HG03175 (cell line): ENCODE measurements at regions not wholly inside any gene's neighbourhood (a gene's known extent, or its start where the extent isn't known, plus 50 kb on each side); places are given as distances from the start of the nearest gene placed in this dataset.

Experiments
- ATAC-seq: cut with Tn5 transposase; IDR thresholded peaks from one replicate; pipeline ENCODE4 v1.9.1; 2021; ENCODE audit warnings: mild to moderate bottlenecking, moderate library complexity; ENCODE audit not compliant: unreplicated experiment

DNA sequence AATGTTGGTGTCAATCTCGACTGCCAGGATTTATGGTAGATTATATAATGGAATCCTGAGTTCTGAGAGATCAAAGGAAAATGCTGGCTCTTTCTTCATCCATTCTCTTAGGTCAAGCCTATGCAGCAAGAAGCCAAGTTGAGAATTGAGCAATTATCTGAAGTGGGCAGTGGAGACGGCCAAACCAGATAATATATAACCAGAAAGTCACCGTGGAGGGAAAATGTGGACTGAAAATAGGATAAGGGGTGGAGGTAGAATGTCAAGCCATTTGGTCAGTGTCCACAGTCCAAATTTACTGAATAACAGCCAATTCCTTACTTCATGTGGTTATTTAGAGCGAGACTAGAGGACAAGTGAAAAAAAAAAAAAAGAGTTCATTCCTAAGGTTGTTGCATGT lies 107.8 kb upstream of the ESR1 start:
- no peak for ATAC-seq

DNA sequence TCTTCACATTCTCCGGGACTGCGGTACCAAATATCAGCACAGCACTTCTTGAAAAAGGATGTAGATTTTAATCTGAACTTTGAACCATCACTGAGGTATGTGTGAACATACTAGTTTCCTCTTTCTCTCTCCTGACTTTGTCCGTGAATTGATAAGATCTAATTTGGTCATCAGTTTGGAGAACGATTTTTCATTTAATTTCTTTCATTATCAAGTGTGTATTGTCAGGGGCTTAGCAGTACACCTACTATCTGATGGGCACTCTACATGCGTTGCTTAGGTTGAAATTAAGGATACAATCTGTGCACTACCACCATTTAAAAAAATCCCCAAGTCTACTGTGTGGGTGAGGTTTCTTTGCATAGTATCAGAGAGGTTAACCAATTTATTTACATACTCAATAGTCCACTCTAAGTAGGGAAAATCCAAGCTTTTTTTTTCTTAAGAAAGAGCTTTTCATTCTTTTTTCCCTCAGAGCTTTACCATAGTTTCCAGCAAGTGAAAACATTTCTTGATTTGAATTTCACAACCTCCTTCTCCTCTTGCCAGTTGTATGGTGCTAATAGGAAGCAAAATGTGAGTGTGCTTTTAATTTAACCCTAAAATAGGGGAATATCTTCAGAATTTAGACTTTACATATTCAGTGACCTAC lies 105.4 kb upstream of the ESR1 start:
- ATAC-seq, result peak; percentile 59

DNA sequence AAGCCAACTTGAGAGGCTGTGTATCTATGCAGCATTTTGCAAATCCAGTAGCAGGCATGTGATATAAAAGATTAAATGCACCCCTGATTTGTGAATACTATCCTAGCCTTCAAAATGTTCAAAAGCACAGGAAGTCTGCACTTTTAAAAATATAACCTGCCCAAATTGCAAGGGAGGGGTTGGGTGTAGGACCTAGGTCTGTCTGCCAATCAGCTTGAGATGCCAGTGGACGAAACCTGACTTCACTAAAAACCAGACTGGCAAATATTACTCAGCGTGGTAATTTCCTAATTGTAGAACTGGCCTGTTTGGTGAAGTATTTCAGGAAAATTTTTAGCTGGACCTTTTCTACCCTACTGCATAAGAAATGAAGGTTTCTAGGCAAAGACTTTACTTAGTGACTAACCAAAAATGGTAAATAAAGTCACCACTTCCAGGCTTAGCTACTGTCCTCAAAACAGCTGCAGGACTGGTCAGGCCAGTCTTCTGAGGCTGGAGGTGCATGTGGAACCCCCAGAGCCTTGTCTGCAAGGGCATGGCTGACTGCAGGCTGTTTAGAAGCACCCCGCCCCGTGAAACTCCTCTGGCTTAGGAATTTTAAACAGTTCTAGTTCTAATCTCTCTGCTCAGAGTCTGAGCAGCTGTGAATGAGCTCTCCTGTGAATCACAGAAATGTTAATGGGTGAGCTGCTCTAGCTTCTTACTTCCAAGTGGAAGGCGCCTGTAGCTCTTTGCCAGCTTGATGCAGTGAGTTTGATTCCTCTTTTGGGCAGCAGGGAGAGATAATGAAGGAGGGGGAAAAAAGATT lies 104.4 kb upstream of the ESR1 start:
- peak; percentile 63 for ATAC-seq

DNA sequence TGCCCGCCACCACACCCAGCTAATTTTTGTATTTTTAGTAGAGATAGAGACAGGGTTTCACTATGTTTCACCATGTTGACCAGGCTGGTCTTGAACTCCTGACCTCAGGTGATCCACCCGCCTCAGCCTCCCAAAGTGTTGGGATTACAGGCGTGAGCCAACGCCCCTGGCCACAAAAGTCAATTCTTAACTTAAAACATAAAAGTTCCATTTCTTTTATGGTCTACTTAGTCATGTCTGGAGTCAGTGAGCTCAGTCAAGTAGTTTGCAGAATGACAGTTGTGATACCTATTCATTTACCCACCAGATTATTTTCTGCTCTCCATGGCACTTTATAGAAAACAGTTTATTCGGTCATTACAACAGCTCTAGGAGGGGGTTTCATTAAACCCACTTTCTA lies 103.1 kb upstream of the ESR1 start:
- no peak for ATAC-seq

DNA sequence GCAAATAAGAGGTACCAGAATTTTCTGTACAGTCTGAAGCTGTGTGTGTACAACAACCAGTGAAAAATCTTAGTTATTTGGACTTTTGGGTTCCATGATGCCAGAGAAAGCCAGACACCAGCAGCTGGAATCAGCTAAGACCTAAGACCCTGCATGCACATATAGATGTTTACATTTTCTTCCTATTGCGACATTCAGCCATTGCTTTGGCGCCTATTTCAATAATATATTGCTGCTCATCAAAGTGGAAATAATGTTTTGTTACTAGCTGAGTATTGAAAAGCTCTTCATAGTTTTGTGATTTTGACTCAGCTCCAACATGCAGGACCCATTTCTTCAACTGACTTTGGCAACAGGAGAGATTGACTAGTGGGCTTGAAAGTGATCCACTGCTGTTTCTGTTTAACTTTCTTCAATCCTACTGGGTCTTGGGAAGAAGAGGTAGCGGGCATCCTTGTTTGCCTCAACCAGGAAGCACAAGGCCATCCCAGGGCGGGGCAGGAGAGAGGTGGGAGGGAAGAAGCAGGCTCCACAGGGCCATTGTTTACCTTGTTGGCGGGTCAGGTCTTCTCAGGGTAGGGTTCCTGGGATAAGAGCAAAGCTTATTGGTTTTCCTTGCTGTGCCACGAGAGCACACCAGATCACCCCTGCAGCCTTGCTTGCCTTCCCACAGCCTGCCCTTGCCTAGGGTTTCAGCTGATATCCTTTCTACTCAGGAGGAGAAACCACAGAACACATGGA lies 101.3 kb upstream of the ESR1 start:
- ATAC-seq, result no peak

DNA sequence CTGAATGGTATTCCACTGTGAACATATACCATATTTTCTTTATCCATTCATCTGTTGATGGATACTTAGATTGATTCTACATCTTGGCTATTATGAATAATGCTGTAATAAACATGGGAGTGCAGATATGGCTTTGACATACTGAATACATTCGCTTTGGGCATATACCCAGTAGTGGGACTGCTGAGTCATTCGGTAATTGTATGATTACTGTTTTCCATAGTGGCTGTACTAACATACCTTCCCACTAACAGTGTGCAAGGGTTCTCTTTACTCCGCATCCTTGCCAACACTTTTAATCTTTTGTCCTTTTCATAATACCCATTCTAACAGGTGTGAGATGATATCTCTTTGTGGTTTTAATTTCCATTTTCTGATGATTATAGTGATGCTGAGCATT lies 98.2 kb upstream of the ESR1 start:
- ATAC-seq, result no peak

DNA sequence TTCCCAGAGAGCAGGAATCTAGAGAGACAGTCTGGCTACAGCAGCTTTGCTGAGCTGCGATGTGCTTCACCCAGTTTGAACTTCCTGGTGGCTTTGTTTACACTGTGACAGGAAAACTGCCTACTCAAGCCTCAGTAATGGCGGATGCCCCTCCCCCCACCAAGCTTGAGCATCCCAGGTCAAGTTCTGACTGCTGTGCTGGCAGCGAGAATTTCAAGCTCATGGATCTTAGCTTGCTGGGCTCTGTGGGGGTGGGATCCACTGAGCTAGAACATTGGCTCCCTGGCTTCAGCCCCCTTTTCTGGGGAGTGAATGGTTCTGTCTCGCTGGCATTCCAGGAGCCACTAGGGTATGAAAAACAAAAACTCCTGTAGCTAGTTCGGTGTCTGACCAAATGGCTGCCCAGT lies 91.0 kb upstream of the ESR1 start:
- ATAC-seq, result no peak

DNA sequence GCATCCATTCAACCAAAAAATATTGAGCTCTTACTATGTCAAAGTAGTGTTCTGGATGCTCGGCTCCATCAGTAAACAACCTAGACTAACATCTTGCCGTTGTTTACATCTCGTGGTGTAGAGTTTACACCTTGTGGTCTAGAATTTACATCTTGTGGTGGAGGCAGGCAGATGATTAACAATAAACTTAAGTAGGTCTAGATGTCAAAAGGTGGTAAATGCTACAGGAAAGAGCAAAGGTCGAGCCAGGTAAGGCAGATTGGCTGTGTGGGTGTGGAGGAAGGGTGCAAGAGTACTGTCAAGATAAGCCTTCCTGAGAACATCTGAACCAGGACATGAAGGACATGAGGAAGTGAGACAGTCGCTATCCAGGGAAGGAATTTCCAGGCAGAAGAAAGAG lies 88.4 kb upstream of the ESR1 start:
- ATAC-seq, result no peak

DNA sequence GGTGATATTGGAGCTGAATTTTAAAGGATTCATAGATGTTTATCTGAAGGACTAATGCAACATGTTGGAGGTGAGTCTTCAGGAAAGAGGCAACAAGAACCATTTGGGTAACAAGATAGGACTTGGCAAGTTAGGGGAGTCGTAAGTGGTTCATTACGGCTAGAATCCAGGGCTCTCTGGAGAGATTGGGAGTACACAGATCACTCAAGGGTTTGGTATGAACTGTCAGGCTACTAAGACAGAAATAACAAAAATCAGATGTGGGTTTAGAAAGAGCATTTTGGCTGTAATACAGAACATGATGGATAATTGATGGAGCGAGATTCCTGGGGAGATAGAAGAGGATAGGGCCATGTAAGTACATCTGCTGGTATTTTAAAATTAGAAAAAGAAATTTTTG lies 86.3 kb upstream of the ESR1 start:
- ATAC-seq, result no peak

DNA sequence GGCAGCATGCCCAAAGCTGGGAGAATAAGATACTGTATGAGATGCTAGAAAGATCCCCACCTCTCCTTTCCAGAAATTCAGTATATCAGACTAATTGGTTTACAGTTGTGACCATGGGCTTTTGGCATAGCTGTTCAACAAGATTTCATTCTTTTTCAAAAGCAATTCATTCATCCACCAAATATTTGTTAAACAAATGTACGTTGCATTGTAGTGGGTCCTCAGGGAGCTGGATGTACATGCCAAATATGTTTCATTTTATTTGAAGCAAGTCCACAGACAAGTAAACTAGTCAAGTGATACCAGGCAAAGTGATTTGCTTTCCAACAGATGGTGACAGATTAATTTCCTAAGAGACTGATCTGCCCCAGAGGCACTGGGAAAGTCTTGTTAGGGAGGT lies 85.8 kb upstream of the ESR1 start:
- ATAC-seq, result no peak

DNA sequence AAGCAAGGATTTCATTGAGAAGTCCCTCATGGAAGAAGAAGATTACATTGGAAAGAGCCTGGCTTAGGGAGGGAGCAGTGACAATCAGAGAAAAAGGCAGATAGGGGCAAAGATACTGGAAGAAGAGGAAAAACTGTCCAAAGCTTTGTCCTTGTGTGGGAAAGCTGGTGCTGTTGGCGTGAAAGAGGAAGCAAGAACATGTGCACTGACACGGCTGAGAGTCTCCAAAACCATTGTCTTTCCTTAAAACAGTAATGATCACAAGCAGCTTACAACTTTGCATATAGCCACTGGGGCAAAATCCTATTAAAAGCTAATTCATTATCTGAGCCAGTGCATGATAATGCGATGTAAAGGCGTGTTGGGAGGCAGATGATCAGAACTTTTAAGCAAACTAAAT lies 85.1 kb upstream of the ESR1 start:
- peak; percentile 36 for ATAC-seq

DNA sequence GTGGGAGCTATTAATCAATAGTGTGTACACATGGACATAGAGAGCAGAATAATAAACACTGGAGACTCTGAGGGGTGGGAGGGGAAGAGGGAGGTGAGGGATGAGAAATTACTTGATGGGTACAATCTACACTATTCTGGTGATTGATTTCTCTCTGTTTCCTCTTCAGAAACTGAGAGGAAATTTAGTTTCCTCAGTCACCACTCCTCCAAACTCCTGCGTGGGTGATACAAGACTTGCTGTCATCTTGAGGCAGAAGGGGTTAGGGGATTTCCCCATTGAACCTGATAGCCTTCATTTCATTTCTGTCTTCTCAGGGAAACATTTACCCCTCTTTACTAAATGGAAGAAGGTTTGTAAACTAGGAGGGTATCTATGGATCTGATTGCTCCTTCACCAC lies 84.3 kb upstream of the ESR1 start:
- no peak for ATAC-seq

DNA sequence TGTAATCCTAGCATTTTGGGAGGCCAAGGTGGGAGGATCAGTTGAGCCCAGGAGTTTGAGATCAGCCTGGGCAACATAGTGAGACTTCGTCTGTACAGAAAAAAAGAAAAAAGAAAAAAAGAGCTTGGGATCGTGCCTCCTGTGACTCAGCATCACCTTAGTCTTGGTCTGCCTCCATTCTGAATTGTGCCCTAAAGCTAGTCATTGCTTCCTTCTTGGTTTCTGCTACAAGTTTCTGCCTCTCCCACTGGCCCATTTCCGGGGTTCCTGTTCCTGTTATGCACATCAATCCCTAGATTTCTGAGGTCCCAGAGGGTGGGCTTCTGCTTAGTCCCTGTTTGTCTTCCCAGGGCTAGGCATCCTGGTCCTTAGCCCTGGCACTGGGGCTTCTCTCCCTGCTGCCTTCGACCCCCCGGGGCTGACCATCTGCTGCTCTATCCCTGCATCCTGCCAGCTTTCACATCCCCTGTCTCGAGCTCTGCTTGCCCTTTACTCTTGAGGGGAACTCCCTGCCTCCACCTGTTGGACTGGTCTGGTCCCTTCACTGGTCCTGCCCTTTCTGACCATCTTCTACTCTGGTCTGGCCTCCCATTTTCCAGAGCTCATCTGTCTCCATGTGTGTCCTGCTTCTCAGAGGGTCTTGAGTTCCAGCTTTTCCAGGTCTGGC lies 77.5 kb upstream of the ESR1 start:
- ATAC-seq, result no peak

DNA sequence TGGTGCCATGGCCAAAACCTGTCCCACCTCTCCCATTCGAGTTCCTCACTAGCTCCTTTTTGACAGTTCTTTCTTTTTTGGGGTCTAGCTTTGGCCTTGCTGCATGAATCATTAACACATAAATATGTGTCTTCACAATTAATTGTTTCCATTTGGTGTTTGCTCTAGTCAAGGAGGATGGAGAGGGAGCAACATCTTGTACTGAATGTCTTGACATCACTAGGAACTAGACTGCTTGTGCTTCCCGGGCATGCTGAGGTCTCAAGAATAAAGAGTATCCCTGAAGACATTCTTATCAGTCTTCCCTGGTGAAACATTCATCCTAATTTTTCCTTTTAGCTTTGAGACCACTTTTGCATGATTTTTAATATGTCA lies 77.0 kb upstream of the ESR1 start:
- ATAC-seq, result no peak

DNA sequence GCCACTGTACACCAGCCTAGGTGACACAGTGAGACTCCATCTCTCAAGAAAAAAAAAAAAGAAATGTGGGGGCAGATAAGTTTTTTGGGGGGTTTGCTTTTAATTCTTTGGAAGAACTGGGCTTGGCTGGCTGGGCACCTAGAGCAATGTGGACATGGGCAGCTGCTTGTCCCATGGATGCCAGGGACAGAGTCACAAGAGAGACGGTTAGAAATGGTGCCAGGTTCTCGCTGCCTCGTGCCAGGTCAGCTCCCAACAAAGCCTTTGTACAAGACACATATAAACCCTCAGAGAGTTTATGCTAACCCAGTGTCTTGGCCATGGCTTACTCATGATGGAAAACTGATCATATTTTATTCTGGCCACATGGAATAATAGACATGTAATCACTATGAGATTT lies 76.2 kb upstream of the ESR1 start:
- ATAC-seq, result no peak

DNA sequence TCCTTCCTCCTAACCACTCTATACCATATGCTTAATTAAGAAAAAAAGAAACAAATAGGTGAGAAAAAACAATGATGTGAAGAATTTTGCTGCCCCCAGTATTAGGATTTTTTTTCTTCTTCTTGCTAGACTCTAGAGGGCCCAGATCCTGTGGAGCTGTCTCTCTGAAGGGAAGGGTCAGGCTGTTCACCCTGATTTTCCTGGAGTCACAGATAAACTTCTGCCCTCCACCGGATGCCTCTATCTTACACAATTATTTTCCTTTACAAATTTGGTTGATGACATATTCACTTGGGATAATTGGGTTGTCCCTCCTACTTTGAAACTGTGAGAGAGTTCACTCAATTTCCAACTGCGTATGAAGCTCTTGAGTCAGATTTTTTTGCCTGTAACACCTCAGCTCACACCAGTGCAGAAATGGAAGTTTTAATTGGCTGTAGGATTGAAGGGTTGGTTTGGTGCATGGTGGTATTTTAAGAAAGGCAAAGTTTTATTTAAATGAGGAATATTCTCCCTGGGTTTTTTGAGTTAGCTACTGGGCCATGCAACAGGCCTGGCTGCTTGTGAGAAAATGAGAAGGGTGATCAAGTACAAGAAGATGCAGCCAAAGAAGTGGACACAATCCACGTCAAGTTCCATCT lies 73.7 kb upstream of the ESR1 start:
- ATAC-seq, result no peak

DNA sequence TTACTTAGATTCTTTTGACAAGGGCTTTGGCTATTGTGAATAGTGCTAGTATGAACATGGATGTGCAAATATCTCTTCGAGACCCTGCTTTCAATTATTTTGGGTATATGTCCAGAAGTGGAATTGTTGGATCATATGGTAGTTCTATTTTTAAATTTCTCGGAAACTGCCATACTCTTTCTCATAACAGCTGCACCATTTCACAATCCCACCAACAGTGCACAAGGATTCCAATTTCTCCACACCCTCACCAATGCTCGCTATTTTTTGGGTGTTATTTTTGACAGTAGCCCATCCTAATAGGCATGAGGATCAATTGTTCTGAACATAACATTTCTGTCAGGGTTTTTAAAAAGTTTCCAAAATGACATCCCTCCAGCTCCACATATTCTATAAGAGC lies 69.2 kb upstream of the ESR1 start:
- ATAC-seq, result no peak

DNA sequence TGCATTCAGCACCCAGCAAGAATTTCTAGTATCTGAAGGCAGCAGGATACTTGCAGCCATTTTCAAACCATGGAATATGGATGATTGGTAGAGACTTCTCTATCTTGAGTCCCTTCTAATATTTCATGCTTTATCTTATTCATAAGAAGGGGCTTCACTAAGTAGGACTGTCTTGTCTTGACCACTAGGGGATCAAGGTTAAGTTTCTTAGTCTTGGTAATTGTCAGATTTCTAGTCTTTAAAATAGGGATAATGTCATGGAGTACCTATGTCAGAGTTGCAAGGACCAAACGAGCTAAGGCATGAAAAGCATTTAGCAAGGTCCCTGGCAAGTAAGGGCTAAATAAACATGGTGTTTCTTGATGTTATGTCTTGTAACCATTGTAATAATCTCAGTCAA lies 68.5 kb upstream of the ESR1 start:
- no peak for ATAC-seq

DNA sequence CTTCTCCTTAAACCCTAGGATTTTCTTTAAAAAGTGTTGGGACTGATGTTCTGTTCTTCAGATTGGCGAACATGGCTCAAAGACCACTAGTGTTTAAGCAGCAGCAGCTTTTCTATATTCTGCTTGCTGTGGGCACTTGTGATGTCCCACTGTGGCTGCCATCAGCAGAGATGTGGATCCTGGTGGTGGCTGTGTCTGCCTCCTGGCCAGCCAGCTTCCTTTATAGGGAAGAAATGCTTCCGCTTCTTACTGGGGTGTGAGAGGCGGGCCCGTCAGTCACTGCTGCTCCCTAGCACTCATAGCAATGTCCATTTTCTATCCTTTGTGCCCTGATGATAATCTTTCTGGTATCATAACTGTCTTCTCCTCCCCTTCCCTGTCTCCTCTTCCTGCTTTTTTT lies 66.7 kb upstream of the ESR1 start:
- ATAC-seq, result no peak

DNA sequence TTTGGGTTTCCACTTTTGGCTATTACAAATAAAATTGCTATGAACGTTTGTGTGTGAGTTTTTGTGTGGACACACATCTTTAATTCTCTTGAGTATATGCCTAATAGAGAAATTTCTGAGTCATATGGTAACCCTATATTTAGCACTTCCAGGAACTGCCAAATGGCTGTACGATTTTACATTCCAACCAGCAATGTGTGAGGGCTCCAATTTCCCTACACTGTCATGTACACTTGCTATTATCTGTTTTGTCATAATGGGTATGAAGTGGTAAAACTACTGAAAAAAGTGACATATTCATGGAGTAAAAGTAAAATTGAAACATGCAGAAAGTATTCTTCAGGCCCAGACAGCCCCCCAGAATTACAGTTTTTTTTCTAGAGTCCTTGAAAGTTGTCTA lies 59.6 kb upstream of the ESR1 start:
- ATAC-seq, result no peak

DNA sequence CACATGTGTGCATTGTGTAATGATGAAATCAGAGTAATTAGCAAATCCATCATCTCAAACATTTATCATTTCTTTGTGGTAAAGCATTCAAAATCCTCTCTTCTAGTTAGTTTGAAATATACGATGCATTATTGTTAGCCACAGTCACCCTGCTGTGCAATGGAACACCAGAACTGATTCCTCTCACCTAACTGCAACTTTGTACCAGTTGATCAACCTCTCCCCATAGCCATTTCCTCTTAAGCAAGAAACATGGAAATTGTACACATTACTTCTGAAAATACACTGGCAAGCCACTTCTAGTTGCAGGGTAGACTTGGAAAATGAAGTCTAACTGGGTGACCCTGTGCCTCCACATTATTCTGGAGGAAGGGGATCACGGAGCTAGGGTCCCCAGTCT lies 58.1 kb upstream of the ESR1 start:
- ATAC-seq, result no peak
